Common myeloid progenitor, CD34-positive (primary cell): ENCODE measurements at regions not wholly inside any gene's neighbourhood (a gene's known extent, or its start where the extent isn't known, plus 50 kb on each side); places are given as distances from the start of the nearest gene placed in this dataset.
"Not testable (repeated sequence)": the region's sequence is repeated elsewhere in the genome, so short reads cannot be mapped to it uniquely, and the experiment has no call there.

Source experiments
- CTCF ChIA-PET: fragments of 350-600 bp; sonication (Branson Sonifier 250); formaldehyde crosslinking; loops from one replicate; lab custom pipeline; 2021; ENCODE audit warnings: antibody characterized with exemption; lab: Charles Lee
- POLR2A ChIA-PET: fragments of 350-600 bp; sonication (Branson Sonifier 250); formaldehyde crosslinking; loops from one replicate; lab custom pipeline; 2021; ENCODE audit warnings: antibody characterized with exemption; lab: Charles Lee
- DNase-seq, 3 donors: peaks; one replicate each; pipeline versions ENCODE4 v3.0.0 to v3.0.0-alpha.2; 2013
- H3K27ac ChIP-seq, 2 experiments: 1 replicate in 1 of 2; 2 replicates in 1 of 2; pipeline ENCODE4 v1.7.0; 2013; ENCODE audit warnings: inconsistent platforms in 2 of 2, low read length in 2 of 2, mild to moderate bottlenecking in 2 of 2, low read depth in 1 of 2, moderate library complexity in 1 of 2; ENCODE audit not compliant: severe bottlenecking in 2 of 2, insufficient read depth in 1 of 2, poor library complexity in 1 of 2
- H3K27me3 ChIP-seq, 5 experiments: replicated peaks in 2 of 5; 1 replicate in 3 of 5; 2 replicates in 2 of 5; pipeline versions ENCODE4 v1.6.1 to v1.7.0; 2013; ENCODE audit warnings: low read length in 4 of 5, mild to moderate bottlenecking in 2 of 5, moderate library complexity in 2 of 5, inconsistent platforms in 1 of 5; ENCODE audit not compliant: insufficient read depth in 5 of 5, control insufficient read depth in 4 of 5
- H3K36me3 ChIP-seq, 4 experiments: 1 replicate in 2 of 4; 2 replicates in 2 of 4; pipeline versions ENCODE4 v1.6.1 to v1.7.0; 2013; ENCODE audit warnings: low read length in 3 of 4, control low read depth in 1 of 4, mild to moderate bottlenecking in 1 of 4; ENCODE audit not compliant: control insufficient read depth in 4 of 4, insufficient read depth in 4 of 4
- H3K4me1 ChIP-seq, 4 experiments: 1 replicate in 3 of 4; 2 replicates in 1 of 4; pipeline versions ENCODE4 v1.6.1 to v1.7.1; 2013; ENCODE audit warnings: low read length in 3 of 4, mild to moderate bottlenecking in 3 of 4, control low read depth in 1 of 4, inconsistent platforms in 1 of 4, moderate library complexity in 1 of 4; ENCODE audit not compliant: control insufficient read depth in 4 of 4, insufficient read depth in 4 of 4; ENCODE audit errors: control extremely low read depth in 1 of 4
- H3K4me3 ChIP-seq, 7 experiments: 1 replicate in 4 of 7; 2 replicates in 3 of 7; pipeline versions ENCODE4 v1.5.1 to v1.7.0; 2013; ENCODE audit warnings: mild to moderate bottlenecking in 7 of 7, low read length in 6 of 7, moderate library complexity in 6 of 7, inconsistent platforms in 2 of 7, low read depth in 2 of 7, control low read depth in 1 of 7; ENCODE audit not compliant: insufficient read depth in 4 of 7, control insufficient read depth in 1 of 7; ENCODE audit errors: extremely low read depth in 1 of 7
- H3K9me3 ChIP-seq, 5 experiments: 1 replicate in 4 of 5; 2 replicates in 1 of 5; pipeline versions ENCODE4 v1.6.1 to v1.7.1; 2013; ENCODE audit warnings: low read length in 4 of 5, mild to moderate bottlenecking in 2 of 5, inconsistent platforms in 1 of 5, low read depth in 1 of 5, moderate library complexity in 1 of 5; ENCODE audit not compliant: control insufficient read depth in 4 of 5, insufficient read depth in 2 of 5; ENCODE audit errors: control extremely low read depth in 1 of 5
- WGBS: methylation state at CpG from one replicate; pipeline ENCODE4 v1.1.5; 2013; ENCODE audit not compliant: insufficient coverage; 5-methylcytosine and 5-hydroxymethylcytosine counted together

DNA sequence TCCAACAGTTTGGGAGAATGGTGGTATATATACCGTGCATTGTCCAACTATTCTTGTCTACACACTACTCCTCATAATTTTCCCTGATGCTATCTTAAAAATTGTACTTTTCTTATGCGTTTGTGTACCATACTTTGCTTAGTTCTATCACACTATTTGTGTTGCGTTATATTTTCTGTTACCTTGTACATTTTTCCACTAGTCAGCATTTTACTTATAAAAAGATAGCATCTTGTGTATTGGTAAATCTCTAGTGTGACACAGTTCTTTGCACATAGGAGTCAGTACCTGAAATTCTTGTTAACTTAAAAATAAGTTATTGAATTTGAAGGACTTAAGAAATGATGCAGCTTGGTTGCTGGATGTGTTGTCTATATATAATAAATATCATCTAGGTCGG is 201.8 kb upstream of the LMO3 start:
- no peaks in the 10 kb centered on the region for H3K4me1 ChIP-seq
- ChIA-PET CTCF (no interaction called here), POLR2A (no interaction called here)
- WGBS, result 83% methylated on average over 1 of the region's 4 CpGs
- H3K27ac ChIP-seq, result no peak overlapping the region
- no peaks in the 10 kb centered on the region for H3K27me3 ChIP-seq
- DNase-seq, result no peak
- H3K9me3 ChIP-seq, result no peaks in the 10 kb centered on the region
- H3K4me3 ChIP-seq, result no peak overlapping the region
- no peaks in the 10 kb centered on the region for H3K36me3 ChIP-seq

GRCh38 chr12:16796168-16796567 is 190.2 kb upstream of the LMO3 start:
- DNase-seq, result no peak
- Histone ChIP-seq H3K9me3 (no peaks in the 10 kb centered on the region), H3K4me1 (no peaks in the 10 kb centered on the region), H3K36me3 (no peaks in the 10 kb centered on the region), H3K27ac (no peak overlapping the region), H3K4me3 (no peak overlapping the region), H3K27me3 (no peaks in the 10 kb centered on the region)
- CTCF ChIA-PET, result no interaction called here
- 85% methylated on average over 1 of the region's 1 CpG for WGBS
- POLR2A ChIA-PET, result no interaction called here

- ChIA-PET CTCF (no interaction called here), POLR2A (no interaction called here)
- H3K36me3 ChIP-seq, result no peaks in the 10 kb centered on the region
- no peak for DNase-seq
- H3K27me3 ChIP-seq, result no peaks in the 10 kb centered on the region
- no peaks in the 10 kb centered on the region for H3K9me3 ChIP-seq
- H3K4me1 ChIP-seq, result no peaks in the 10 kb centered on the region
- WGBS, result 54% methylated on average over 5 of the region's 8 CpGs
- H3K27ac ChIP-seq, result no peak overlapping the region
- no peak overlapping the region for H3K4me3 ChIP-seq
Observed at GRCh38 chr12:16789204-16789790, 183.3 kb upstream of the LMO3 start.

- no peaks in the 10 kb centered on the region for H3K27me3 ChIP-seq
- 33% methylated on average over 2 of the region's 5 CpGs for WGBS
- ChIA-PET POLR2A (no interaction called here), CTCF (no interaction called here)
- no peaks in the 10 kb centered on the region for H3K9me3 ChIP-seq
- H3K4me3 ChIP-seq, result no peak overlapping the region
- H3K27ac ChIP-seq, result no peak overlapping the region
- no peaks in the 10 kb centered on the region for H3K36me3 ChIP-seq
- DNase-seq, result no peak
- H3K4me1 ChIP-seq, result no peaks in the 10 kb centered on the region
Observed at GRCh38 chr12:16788506-16789203, 182.7 kb upstream of the LMO3 start.

GRCh38 chr12:16785953-16786352 is 180.0 kb upstream of the LMO3 start:
- no CpG with 5 or more reads among the region's 2 CpGs for WGBS
- no peaks in the 10 kb centered on the region for H3K27me3 ChIP-seq
- H3K9me3 ChIP-seq, result no peaks in the 10 kb centered on the region
- H3K4me1 ChIP-seq, result no peaks in the 10 kb centered on the region
- no peak overlapping the region for H3K27ac ChIP-seq
- no peak for DNase-seq
- no peak overlapping the region for H3K4me3 ChIP-seq
- POLR2A ChIA-PET, result no interaction called here
- no peaks in the 10 kb centered on the region for H3K36me3 ChIP-seq
- CTCF ChIA-PET, result no interaction called here

GRCh38 chr12:16785524-16785923 is 179.6 kb upstream of the LMO3 start:
- WGBS, result 55% methylated on average over 1 of the region's 1 CpG
- CTCF ChIA-PET, result no interaction called here
- H3K4me3 ChIP-seq, result no peak overlapping the region
- no peaks in the 10 kb centered on the region for H3K9me3 ChIP-seq
- POLR2A ChIA-PET, result no interaction called here
- H3K27me3 ChIP-seq, result no peaks in the 10 kb centered on the region
- no peaks in the 10 kb centered on the region for H3K36me3 ChIP-seq
- no peak for DNase-seq
- no peak overlapping the region for H3K27ac ChIP-seq
- H3K4me1 ChIP-seq, result no peaks in the 10 kb centered on the region

GRCh38 chr12:16769129-16769528 is 163.2 kb upstream of the LMO3 start:
- CTCF ChIA-PET, result not testable (repeated sequence)

More at GRCh38 chr12:16769129-16769528, 163.2 kb upstream of the LMO3 start:
- POLR2A ChIA-PET, DNase-seq, H3K27ac ChIP-seq, H3K4me3 ChIP-seq, H3K9me3 ChIP-seq, H3K4me1 ChIP-seq, H3K36me3 ChIP-seq, H3K27me3 ChIP-seq: not testable (repeated sequence)
- WGBS, result 80% methylated on average over 1 of the region's 2 CpGs
